OCI-LY3 (cell line): ENCODE measurements at regions not wholly inside any gene's neighbourhood (a gene's known extent, or its start where the extent isn't known, plus 50 kb on each side); places are given as distances from the start of the nearest gene placed in this dataset.

ENCODE experiments used
- CTCF ChIP-seq: fragments of 200-600, 300-600 bp; sonication (generic); IDR thresholded peaks from 2 replicates; pipeline ENCODE4 v1.5.1; 2014; ENCODE audit warnings: antibody characterized with exemption, low read length, low read depth
- EZH2phosphoT487 ChIP-seq: fragments of 200-600 bp; shearing (Covaris generic); IDR thresholded peaks from 2 replicates; pipeline ENCODE4 v1.6.1; 2018; ENCODE audit warnings: antibody characterized with exemption, mixed run types, low read depth

- TF ChIP-seq EZH2phosphoT487: no peak
- no peak for TF ChIP-seq CTCF
These were observed 1035.8 kb downstream of the ADGRL3 start for GRCh38 chr4:62235911-62236310.
